ENCODE measurements at regions not wholly inside any gene's neighbourhood (a gene's known extent, or its start where the extent isn't known, plus 50 kb on each side); places are given as distances from the start of the nearest gene placed in this dataset.

GRCh38 chrX:104427073-104427472 is 138.9 kb upstream of the IL1RAPL2 start:
- Mint-ChIP-seq H3K27ac (no peak overlapping the region), H3K36me3 (no peaks in the 10 kb centered on the region), H3K27me3 (no peaks in the 10 kb centered on the region), H3K9me3 (no peaks in the 10 kb centered on the region), H3K4me3 (peak overlapping the region; percentile 10), H3K4me1 (ENCODE audit: unreplicated experiment) (peaks cover 21% of the 10 kb centered on the region)
- TF ChIP-seq CTCF (conservative IDR thresholded peaks at IDR 0.05), result no peak
- no peak for DNase-seq (ENCODE audit: extremely low spot score, unreplicated experiment)

GRCh38 chrX:104420907-104421306 is 145.1 kb upstream of the IL1RAPL2 start:
- no peak for TF ChIP-seq CTCF (conservative IDR thresholded peaks at IDR 0.05)
- H3K4me3 Mint-ChIP-seq, result no peak overlapping the region
- H3K9me3 Mint-ChIP-seq, result no peaks in the 10 kb centered on the region
- H3K4me1 Mint-ChIP-seq (ENCODE audit: unreplicated experiment), result peaks cover 3% of the 10 kb centered on the region
- H3K27ac Mint-ChIP-seq, result no peak overlapping the region
- no peaks in the 10 kb centered on the region for H3K36me3 Mint-ChIP-seq
- no peak for DNase-seq (ENCODE audit: extremely low spot score, unreplicated experiment)
- no peaks in the 10 kb centered on the region for H3K27me3 Mint-ChIP-seq

GRCh38 chrX:104419926-104420325 is 146.1 kb upstream of the IL1RAPL2 start:
- no peak for TF ChIP-seq CTCF (conservative IDR thresholded peaks at IDR 0.05)
- no peak for DNase-seq (ENCODE audit: extremely low spot score, unreplicated experiment)
- no peaks in the 10 kb centered on the region for H3K4me1 Mint-ChIP-seq (ENCODE audit: unreplicated experiment)
- H3K4me3 Mint-ChIP-seq, result no peak overlapping the region
- no peaks in the 10 kb centered on the region for H3K36me3 Mint-ChIP-seq
- H3K9me3 Mint-ChIP-seq, result no peaks in the 10 kb centered on the region
- H3K27ac Mint-ChIP-seq, result no peak overlapping the region
- no peaks in the 10 kb centered on the region for H3K27me3 Mint-ChIP-seq

DNA sequence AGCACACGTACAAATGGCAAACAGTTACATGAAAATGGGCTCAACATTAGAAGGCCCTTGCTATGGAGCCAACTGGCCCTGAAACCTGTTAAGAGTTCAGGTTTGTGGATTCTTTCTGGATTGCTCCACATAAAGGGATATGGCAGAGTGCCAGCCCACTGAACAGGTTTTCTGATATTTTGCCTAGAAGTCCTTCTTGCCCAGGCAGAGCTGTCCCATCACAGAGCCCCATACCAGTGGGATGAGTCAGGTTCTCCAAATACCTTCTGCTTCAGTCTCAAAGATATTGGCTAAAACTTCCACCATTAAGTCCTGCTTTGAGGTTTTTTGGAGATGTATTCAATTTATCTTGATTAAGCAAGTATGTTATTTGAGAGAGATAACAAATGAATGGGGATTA is 146.8 kb upstream of the IL1RAPL2 start:
- no peaks in the 10 kb centered on the region for H3K9me3 Mint-ChIP-seq
- H3K4me1 Mint-ChIP-seq (ENCODE audit: unreplicated experiment), result no peaks in the 10 kb centered on the region
- no peak for DNase-seq (ENCODE audit: extremely low spot score, unreplicated experiment)
- H3K27ac Mint-ChIP-seq, result no peak overlapping the region
- no peaks in the 10 kb centered on the region for H3K36me3 Mint-ChIP-seq
- no peaks in the 10 kb centered on the region for H3K27me3 Mint-ChIP-seq
- no peak for TF ChIP-seq CTCF (conservative IDR thresholded peaks at IDR 0.05)
- no peak overlapping the region for H3K4me3 Mint-ChIP-seq

- Mint-ChIP-seq H3K27me3 (no peaks in the 10 kb centered on the region), H3K27ac (no peak overlapping the region), H3K9me3 (peaks cover 5% of the 10 kb centered on the region), H3K36me3 (no peaks in the 10 kb centered on the region), H3K4me1 (ENCODE audit: unreplicated experiment) (no peaks in the 10 kb centered on the region), H3K4me3 (no peak overlapping the region)
- no peak for TF ChIP-seq CTCF (conservative IDR thresholded peaks at IDR 0.05)
- no peak for DNase-seq (ENCODE audit: extremely low spot score, unreplicated experiment)
These were observed 154.2 kb upstream of the IL1RAPL2 start for GRCh38 chrX:104411800-104412199.

DNA sequence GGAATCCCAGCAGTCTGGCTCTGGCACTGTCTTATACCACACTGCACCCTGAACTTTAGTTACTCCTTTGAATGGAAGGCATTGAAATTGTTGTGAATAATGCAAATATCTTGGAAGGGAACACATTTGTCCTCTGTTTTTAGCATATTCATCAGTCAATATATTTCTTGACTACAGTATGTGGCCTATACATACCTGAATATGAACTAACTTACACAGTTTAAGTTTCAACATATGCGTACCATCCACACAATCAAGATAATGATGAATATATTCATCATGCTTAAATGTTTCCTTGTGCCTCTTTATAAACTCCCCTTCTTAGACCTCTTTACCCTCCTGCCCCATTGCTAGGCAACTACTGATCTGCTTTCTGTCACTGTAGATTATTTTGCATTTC is 145.7 kb upstream of the ESX1 start:
- Mint-ChIP-seq H3K4me3 (no peak overlapping the region), H3K4me1 (ENCODE audit: unreplicated experiment) (no peaks in the 10 kb centered on the region), H3K27ac (no peak overlapping the region), H3K36me3 (no peaks in the 10 kb centered on the region), H3K9me3 (no peaks in the 10 kb centered on the region), H3K27me3 (no peaks in the 10 kb centered on the region)
- TF ChIP-seq CTCF (conservative IDR thresholded peaks at IDR 0.05), result no peak
- DNase-seq (ENCODE audit: extremely low spot score, unreplicated experiment), result no peak

Measured in type B pancreatic cell (in vitro differentiated cells).